CD4-positive, alpha-beta T cell treated with Interleukin-2 at 100 ng/mL for 4 hours (primary cell): ENCODE measurements at regions not wholly inside any gene's neighbourhood (a gene's known extent, or its start where the extent isn't known, plus 50 kb on each side); places are given as distances from the start of the nearest gene placed in this dataset.

ENCODE experiments used
- DNase-seq: peaks from one replicate; pipeline ENCODE4 v3.0.0-alpha.2; 2020; ENCODE audit warnings: low spot score

- no peak for DNase-seq
These were observed 214.7 kb downstream of the RAD51AP2 start for GRCh38 chr2:17303521-17303920.

GRCh38 chr2:17303054-17303453, 215.2 kb downstream of the RAD51AP2 start:
- no peak for DNase-seq

- DNase-seq, result no peak
These were observed 216.0 kb downstream of the RAD51AP2 start for GRCh38 chr2:17302281-17302680.

- no peak for DNase-seq
These were observed 216.8 kb downstream of the RAD51AP2 start for GRCh38 chr2:17301437-17301836.

- no peak for DNase-seq
These were observed 218.2 kb downstream of the RAD51AP2 start for GRCh38 chr2:17299891-17300540.

- DNase-seq, result no peak
These were observed 219.8 kb downstream of the RAD51AP2 start for GRCh38 chr2:17298453-17298852.

GRCh38 chr2:17296686-17297085, 221.6 kb downstream of the RAD51AP2 start:
- no peak for DNase-seq

- no peak for DNase-seq
These were observed 228.6 kb downstream of the RAD51AP2 start for GRCh38 chr2:17289669-17290068.

- DNase-seq, result no peak
These were observed 231.1 kb downstream of the RAD51AP2 start for GRCh38 chr2:17287183-17287582.

GRCh38 chr2:17282826-17283225, 235.4 kb downstream of the RAD51AP2 start:
- no peak for DNase-seq

GRCh38 chr2:17282245-17282644, 236.0 kb downstream of the RAD51AP2 start:
- no peak for DNase-seq

GRCh38 chr2:17276220-17276619, 242.0 kb downstream of the RAD51AP2 start:
- DNase-seq, result no peak

- no peak for DNase-seq
These were observed 245.4 kb downstream of the RAD51AP2 start for GRCh38 chr2:17272652-17273525.

GRCh38 chr2:17272170-17272569, 246.1 kb downstream of the RAD51AP2 start:
- DNase-seq, result no peak

GRCh38 chr2:17271416-17271815, 246.8 kb downstream of the RAD51AP2 start:
- DNase-seq, result no peak

- DNase-seq, result no peak
These were observed 247.3 kb downstream of the RAD51AP2 start for GRCh38 chr2:17270894-17271293.

GRCh38 chr2:17263570-17263968, 254.7 kb downstream of the RAD51AP2 start:
- DNase-seq, result no peak

- DNase-seq, result no peak
These were observed 255.2 kb downstream of the RAD51AP2 start for GRCh38 chr2:17262854-17263569.

- no peak for DNase-seq
These were observed 258.6 kb downstream of the RAD51AP2 start for GRCh38 chr2:17259613-17260012.

GRCh38 chr2:17258861-17259260, 259.4 kb downstream of the RAD51AP2 start:
- no peak for DNase-seq

GRCh38 chr2:17257189-17257909, 260.9 kb downstream of the RAD51AP2 start:
- no peak for DNase-seq

GRCh38 chr2:17255071-17255470, 263.2 kb downstream of the RAD51AP2 start:
- no peak for DNase-seq
